Natural killer cell (primary cell): ENCODE measurements at regions not wholly inside any gene's neighbourhood (a gene's known extent, or its start where the extent isn't known, plus 50 kb on each side); places are given as distances from the start of the nearest gene placed in this dataset.

Experiments used
- ATAC-seq, 3 donors: fragments of 150-1000 bp in 2 of 3; fragments of 200-7000 bp in 1 of 3; cut with Tn5 transposase; 1 replicate in 1 of 3; 2 replicates in 2 of 3; pipeline ENCODE4 v1.10.0; 2021; ENCODE audit warnings: mild to moderate bottlenecking in 2 of 3, moderate library complexity in 2 of 3
- DNase-seq, 2 donors: peaks; one replicate each; pipeline versions ENCODE4 v3.0.0 to v3.0.0-alpha.2; 2013 to 2021; ENCODE audit warnings: mixed read lengths in 1 of 2
- H3K27ac ChIP-seq: one replicate; pipeline ENCODE4 v1.5.1; 2013; ENCODE audit warnings: mild to moderate bottlenecking, low read length
- H3K27me3 ChIP-seq: one replicate; pipeline ENCODE4 v1.6.1; 2013; ENCODE audit warnings: low read length; ENCODE audit not compliant: control insufficient read depth, insufficient read depth
- H3K36me3 ChIP-seq: one replicate; pipeline ENCODE4 v1.6.1; 2013; ENCODE audit warnings: low read length; ENCODE audit not compliant: control insufficient read depth, insufficient read depth
- H3K4me1 ChIP-seq: one replicate; pipeline ENCODE4 v1.6.1; 2013; ENCODE audit warnings: low read length; ENCODE audit not compliant: control insufficient read depth, insufficient read depth
- H3K4me3 ChIP-seq: one replicate; pipeline ENCODE4 v1.5.1; 2013; ENCODE audit warnings: low read length
- H3K9me3 ChIP-seq: one replicate; pipeline ENCODE4 v1.6.1; 2013; ENCODE audit warnings: low read length; ENCODE audit not compliant: control insufficient read depth, insufficient read depth
- H3K27ac Mint-ChIP-seq, 2 donors: one replicate each; pipeline ENCODE4 v1.8.0; 2022; ENCODE audit warnings: mild to moderate bottlenecking in 2 of 2, mixed read lengths in 2 of 2, moderate library complexity in 1 of 2
- H3K27me3 Mint-ChIP-seq, 2 donors: one replicate each; pipeline ENCODE4 v1.8.0; 2022; ENCODE audit warnings: low read depth in 2 of 2, mixed read lengths in 2 of 2
- H3K36me3 Mint-ChIP-seq: one replicate; pipeline ENCODE4 v1.8.0; 2022; ENCODE audit warnings: mixed read lengths
- H3K4me1 Mint-ChIP-seq, 2 donors: one replicate each; pipeline ENCODE4 v1.8.0; 2022; ENCODE audit warnings: mixed read lengths in 2 of 2
- H3K4me3 Mint-ChIP-seq: one replicate; pipeline ENCODE4 v1.8.0; 2022; ENCODE audit warnings: mild to moderate bottlenecking, moderate library complexity, mixed read lengths
- H3K9me3 Mint-ChIP-seq, 2 donors: one replicate each; pipeline ENCODE4 v1.8.0; 2022; ENCODE audit warnings: mixed read lengths in 2 of 2
- WGBS: methylation state at CpG from one replicate; pipeline ENCODE4 v1.1.7; 2013; ENCODE audit warnings: missing lambda C conversion rate; ENCODE audit not compliant: insufficient coverage; 5-methylcytosine and 5-hydroxymethylcytosine counted together
- intact Hi-C: fragments of 100-400 bp; cut with micrococcal nuclease; formaldehyde crosslinking; loops from one replicate; pipeline ENCODE4 v1.14.2; 2022
- TF ChIP-seq, protein P1 (sequence below): fragments of 200-600 bp; IDR thresholded peaks from one replicate; pipeline ENCODE4 v1.8.0; 2022; ENCODE audit warnings: antibody characterized with exemption

DNA sequence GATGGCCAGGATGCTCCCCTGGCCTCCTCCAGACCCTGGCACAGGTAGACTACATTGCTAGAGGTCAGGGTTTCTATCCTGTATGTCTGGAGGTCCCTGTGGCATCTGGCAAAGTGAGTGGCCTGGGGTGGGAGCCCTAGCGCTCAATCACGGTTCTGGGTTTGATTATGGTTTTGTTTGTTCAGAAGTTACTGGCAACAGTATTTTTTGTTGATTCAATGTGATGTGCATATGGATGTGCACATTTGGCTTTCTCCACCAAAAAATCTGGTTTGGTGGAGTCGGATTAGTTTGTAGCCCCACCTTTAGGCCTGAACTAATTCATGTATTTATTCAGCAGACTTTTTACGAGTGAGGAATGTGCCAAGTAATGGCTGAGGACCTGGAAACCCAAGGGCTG is 109.7 kb downstream of the VEGFA start:
- TF ChIP-seq, protein P1, sequence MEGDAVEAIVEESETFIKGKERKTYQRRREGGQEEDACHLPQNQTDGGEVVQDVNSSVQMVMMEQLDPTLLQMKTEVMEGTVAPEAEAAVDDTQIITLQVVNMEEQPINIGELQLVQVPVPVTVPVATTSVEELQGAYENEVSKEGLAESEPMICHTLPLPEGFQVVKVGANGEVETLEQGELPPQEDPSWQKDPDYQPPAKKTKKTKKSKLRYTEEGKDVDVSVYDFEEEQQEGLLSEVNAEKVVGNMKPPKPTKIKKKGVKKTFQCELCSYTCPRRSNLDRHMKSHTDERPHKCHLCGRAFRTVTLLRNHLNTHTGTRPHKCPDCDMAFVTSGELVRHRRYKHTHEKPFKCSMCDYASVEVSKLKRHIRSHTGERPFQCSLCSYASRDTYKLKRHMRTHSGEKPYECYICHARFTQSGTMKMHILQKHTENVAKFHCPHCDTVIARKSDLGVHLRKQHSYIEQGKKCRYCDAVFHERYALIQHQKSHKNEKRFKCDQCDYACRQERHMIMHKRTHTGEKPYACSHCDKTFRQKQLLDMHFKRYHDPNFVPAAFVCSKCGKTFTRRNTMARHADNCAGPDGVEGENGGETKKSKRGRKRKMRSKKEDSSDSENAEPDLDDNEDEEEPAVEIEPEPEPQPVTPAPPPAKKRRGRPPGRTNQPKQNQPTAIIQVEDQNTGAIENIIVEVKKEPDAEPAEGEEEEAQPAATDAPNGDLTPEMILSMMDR: no peak
- Histone ChIP-seq H3K9me3 (no peaks in the 10 kb centered on the region), H3K4me1 (no peaks in the 10 kb centered on the region), H3K36me3 (no peaks in the 10 kb centered on the region), H3K4me3 (no peak overlapping the region), H3K27me3 (no peaks in the 10 kb centered on the region), H3K27ac (no peak overlapping the region)
- intact Hi-C loops: no loop called here
- Mint-ChIP-seq H3K4me1 (no peaks in the 10 kb centered on the region), H3K27ac (no peak overlapping the region), H3K9me3 (no peaks in the 10 kb centered on the region), H3K27me3 (peaks cover 0 to 3% of the 10 kb centered on the region in 2 donors), H3K36me3 (no peaks in the 10 kb centered on the region), H3K4me3 (no peak overlapping the region)
- 97% methylated on average over 4 of the region's 4 CpGs for WGBS
- no peak for DNase-seq
- no peak for ATAC-seq

DNA sequence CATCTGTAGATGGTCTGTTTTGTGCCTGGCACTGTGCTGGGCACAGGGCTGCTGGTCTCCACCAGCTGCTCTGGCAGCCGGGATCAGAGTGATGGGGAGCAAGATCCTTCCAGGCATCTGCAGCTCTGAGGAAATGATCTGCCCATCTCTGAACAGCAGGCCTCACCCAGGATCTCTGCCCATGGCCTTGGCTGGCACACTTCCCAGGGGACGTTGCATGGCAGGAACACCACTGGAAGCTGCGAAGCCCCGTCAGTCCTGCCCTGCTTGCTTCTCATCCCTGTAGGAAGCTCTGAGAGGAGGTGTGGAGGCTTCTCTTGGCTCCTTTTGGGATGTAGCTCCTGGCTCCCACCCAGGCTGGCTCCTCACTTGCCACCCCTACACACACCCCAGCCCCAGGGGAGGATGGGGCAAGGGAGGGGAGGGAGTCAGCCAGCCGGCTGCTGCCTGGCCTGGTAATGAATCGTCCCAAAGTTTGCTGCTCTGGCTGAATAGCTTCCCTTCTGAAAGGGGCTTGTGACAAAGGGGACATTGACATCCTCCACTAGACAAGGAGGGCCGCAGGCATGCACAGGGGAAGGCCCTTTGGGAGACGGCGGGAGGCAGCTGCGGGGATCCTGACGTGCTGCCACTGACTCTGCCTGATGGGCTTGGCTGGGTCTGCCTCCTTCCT is 108.9 kb downstream of the VEGFA start:
- H3K9me3 ChIP-seq: no peaks in the 10 kb centered on the region
- intact Hi-C loops: no loop called here
- Mint-ChIP-seq H3K27me3 (peaks cover 0 to 3% of the 10 kb centered on the region in 2 donors), H3K36me3 (no peaks in the 10 kb centered on the region), H3K4me3 (no peak overlapping the region), H3K27ac (no peak overlapping the region), H3K4me1 (no peaks in the 10 kb centered on the region), H3K9me3 (no peaks in the 10 kb centered on the region)
- no peak overlapping the region for H3K4me3 ChIP-seq
- DNase-seq (no peak), ATAC-seq (no peak)
- H3K27ac ChIP-seq: no peak overlapping the region
- TF ChIP-seq, protein P1: no peak
- WGBS: 88% methylated on average over 11 of the region's 11 CpGs
- no peaks in the 10 kb centered on the region for H3K4me1 ChIP-seq
- no peaks in the 10 kb centered on the region for H3K36me3 ChIP-seq
- H3K27me3 ChIP-seq: no peaks in the 10 kb centered on the region

DNA sequence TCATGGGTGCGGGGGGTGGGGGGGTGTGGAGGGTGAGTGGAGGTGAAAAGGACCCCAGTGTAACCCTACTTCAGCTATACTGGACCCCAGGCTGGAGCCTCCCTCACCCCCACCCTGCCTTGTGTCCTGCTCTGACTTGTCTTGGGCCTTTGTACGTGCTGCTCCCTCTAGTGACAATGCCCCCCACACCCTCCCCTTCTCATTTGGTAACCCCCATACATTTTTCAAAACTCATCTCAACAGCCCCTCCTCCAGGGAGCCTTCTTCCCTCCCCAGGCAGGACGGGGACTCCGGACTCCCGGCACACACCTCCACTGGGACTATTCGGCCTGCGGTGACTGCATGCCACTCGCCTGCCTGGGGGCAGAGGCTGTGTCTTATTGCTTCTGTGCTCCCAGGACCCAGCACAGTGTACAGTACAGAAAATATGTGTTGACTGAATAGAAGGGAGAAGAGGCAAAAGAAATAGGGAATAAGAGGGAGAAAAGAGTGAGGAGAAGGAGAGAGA is 108.2 kb downstream of the VEGFA start:
- Histone ChIP-seq H3K36me3 (no peaks in the 10 kb centered on the region), H3K4me3 (no peak overlapping the region), H3K4me1 (no peaks in the 10 kb centered on the region), H3K27me3 (no peaks in the 10 kb centered on the region), H3K9me3 (no peaks in the 10 kb centered on the region), H3K27ac (no peak overlapping the region)
- Mint-ChIP-seq H3K36me3 (no peaks in the 10 kb centered on the region), H3K4me1 (no peaks in the 10 kb centered on the region), H3K9me3 (no peaks in the 10 kb centered on the region), H3K27ac (no peak overlapping the region), H3K27me3 (peaks cover 0 to 3% of the 10 kb centered on the region in 2 donors), H3K4me3 (no peak overlapping the region)
- no peak for DNase-seq
- TF ChIP-seq, protein P1: no peak
- 94% methylated on average over 8 of the region's 8 CpGs for WGBS
- intact Hi-C loops: no loop called here
- no peak for ATAC-seq
